HG03135 (cell line): ENCODE measurements at regions not wholly inside any gene's neighbourhood (a gene's known extent, or its start where the extent isn't known, plus 50 kb on each side); places are given as distances from the start of the nearest gene placed in this dataset.

Experiments used
- ATAC-seq: cut with Tn5 transposase; IDR thresholded peaks from one replicate; pipeline ENCODE4 v1.9.1; 2021; ENCODE audit warnings: mild to moderate bottlenecking, moderate library complexity; ENCODE audit not compliant: unreplicated experiment

DNA sequence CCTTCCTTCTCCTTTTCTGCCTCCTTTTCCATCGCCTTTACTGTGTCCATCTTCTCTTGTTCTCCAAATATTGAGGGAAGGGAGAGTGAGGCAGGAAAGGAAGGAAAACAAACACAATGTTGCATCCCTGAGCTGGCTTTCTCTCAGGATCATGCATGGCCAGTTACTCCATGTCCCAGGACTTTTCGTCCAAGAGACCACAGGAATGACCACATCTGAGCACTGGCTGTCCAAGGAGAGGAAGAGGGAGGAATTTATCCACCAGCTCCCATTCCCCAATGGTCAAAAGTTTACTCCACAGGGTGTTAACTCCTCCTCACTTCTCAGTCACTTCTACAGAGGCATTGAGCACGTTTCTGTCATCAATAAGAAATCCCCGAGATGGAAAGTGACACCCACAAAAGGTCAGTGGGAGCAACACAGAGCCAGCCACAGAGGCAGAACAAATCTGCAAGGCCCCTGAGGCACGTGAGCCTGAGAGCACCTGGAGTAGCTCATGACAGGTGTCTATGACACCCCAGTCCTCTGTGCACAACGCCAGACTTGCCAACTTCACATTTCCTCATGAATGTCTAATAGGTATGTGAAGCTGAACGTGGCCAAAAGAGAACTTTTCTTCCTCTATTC, 177.3 kb upstream of the NUDT4 start:
- no peak for ATAC-seq

- ATAC-seq = no peak
Observed at GRCh38 chr12:93201990-93202389, 175.7 kb upstream of the NUDT4 start.

- ATAC-seq = no peak
Observed at GRCh38 chr12:93202688-93203087, 175.0 kb upstream of the NUDT4 start.

- no peak for ATAC-seq
Observed at GRCh38 chr12:93203361-93203760, 174.4 kb upstream of the NUDT4 start.

DNA sequence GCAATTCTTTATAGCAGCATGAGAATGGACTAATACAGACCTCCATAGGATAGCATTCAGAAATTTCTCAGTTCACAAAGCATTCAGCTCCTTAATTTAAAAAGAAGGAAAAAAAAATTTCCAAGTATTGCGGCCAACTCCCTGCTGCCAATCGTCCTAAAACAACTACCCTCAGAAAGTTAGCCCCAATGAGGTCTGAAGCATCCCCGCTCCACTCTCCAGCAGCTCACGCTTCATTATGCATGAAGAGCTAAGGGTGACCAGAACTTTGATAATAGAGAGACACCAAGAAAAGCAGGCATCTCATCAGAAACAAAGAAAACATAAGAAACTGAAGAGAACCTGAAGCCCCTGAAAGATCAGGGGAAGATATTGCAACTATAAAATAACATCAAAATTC, 172.8 kb upstream of the NUDT4 start:
- ATAC-seq = no peak

DNA sequence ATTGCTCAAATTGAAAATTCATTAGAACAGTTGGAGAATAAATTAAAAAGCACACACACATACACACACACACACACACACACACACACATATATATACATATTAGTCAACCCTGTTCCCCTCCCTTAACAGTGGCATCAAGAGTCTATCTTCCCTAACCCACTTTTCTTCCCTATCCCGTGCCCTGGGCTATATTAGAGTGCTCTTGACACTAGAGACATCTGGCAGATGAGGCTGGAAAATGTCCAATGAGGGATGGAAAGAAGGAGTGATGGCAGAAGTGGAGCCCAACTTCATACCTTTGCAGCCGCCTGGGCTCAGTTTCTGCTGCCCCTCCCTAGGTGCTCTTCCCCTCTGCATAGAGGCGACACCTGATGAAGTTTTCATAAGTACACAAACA, 172.4 kb upstream of the NUDT4 start:
- no peak for ATAC-seq

DNA sequence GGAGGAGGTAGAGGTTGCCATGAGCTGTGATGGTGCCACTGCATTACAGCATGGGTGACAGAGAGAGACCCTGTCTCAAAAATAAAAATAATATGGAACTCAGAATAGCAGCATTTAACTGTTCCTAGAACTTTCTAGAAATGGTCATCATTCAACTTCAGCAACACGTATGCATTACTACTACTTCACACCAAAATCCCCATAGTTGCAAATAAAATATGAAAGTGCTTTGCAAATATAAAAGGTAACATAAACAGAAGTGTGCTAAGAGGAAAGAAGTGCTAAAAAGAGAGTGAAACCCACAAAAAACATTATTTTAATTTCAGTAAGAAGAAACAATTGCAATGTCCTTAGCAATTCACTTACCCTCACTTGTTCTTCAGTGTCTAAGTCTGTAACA, 169.7 kb upstream of the NUDT4 start:
- ATAC-seq = no peak

DNA sequence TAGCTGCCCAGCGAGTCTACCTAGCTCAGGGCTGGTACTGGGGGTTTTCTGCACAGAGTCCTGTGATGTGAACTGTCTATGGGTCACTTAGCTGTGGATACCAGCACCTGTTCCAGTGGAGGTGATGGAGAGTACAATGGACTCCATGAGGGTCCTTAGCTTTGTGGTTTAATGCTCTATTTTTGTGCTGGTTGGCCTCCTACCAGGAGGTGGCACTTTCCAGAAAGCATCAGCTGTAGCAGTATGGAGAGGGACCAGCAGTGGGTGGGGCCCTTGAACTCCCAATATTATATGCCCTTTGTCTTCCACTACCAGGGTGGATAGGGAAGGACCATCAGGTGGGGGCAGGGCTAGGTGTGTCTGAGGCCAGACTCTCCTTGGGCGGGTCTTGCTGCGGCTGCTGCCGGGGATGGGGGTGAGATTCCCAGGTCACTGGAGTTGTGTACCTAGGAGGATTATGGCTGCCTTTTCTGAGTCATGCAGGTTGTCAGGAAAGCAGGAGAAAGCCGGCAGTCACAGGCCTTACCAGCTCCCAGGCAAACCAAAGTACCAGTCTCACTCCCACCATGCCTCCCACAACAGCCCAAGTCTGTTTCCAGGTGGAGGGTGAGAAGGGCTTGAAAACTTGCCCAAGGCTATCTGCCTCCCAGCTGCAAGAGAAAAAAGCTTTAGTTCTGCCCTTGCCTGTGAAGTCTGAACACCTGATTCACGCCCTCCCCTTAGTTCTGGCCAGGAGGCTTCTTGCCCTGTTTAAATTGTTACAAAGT, 163.0 kb upstream of the NUDT4 start:
- ATAC-seq = no peak

- no peak for ATAC-seq
Observed at GRCh38 chr12:93215290-93215678, 162.4 kb upstream of the NUDT4 start.

GRCh38 chr12:93219947-93220346, 157.8 kb upstream of the NUDT4 start:
- no peak for ATAC-seq

DNA sequence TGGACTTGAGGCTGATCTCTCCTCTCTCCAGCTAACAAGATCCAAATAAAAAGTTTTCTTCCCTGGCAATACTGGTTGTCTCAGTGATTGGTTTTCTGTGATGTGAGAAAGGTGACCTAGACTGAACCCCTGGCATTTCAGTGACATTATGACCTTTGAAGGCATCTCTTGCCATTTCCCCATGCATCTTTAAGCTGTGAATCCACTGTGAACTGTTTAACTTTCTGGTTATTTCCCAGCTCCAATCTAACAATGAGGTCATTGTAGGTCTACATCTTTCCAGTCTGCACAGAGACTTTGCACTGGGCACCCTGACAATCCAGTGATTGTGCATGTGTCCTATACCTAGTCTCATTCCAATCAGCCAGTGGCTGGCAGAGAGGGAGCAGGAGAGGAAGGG, 155.9 kb upstream of the NUDT4 start:
- ATAC-seq = no peak

- no peak for ATAC-seq
Observed at GRCh38 chr12:93223440-93224426, 154.0 kb upstream of the NUDT4 start.

DNA sequence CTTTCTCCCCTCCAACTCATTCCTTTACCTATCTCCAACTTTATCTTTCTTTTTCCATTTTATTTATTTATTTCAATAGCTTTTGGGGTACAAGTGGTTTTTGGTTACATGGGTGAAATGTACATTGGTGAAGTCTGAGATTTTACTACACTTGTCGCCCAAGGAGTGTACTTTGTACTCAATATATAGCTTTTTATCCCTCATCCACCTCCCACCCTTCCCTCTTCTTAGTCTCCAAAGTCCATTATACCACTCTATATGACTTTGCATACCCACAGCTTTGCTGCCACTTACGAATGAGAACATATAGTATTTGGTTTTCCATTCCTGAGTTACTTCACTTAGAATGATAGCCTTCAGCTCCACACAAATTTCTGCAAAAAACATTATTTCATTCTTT, 152.6 kb upstream of the NUDT4 start:
- ATAC-seq = no peak

DNA sequence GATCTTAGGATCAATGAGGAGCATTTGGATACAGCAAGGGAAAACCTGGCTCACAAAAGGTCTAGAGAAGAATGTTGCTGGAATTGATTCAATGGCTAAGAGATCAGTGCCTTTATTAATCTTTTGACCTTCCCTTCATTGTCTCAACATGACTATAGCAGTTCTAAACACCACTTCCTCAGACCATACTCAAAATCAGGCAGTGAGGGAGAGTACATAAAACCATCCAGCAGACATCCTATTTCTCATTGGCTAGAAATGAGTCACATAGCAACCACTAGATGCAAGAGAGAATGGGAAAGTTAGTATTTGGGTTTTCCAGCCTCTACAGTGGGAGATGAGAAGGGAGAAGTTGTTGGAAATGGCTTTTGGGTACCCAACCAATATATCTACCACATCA, 151.4 kb upstream of the NUDT4 start:
- no peak for ATAC-seq

GRCh38 chr12:93229494-93230325, 148.0 kb upstream of the NUDT4 start:
- no peak for ATAC-seq

DNA sequence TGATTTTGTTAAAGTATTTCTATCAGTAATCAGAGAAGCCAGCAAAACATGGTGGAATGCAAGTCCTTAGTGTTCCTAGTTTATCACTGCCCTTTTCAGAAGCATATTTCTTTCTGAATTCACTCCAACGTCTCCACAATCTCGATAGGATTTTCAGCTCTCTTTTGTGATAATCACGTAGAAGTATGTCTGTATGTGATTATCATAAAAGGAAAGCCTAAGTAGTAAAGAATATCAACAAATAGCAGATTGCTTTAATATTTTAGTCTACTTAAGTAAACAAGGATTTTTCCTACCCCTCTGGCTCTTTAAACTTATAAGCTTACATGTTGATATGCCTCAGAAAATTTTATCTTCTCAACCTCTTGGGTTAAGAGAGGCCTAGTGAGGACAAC, 147.4 kb upstream of the NUDT4 start:
- ATAC-seq = no peak

GRCh38 chr12:93231938-93232337, 145.8 kb upstream of the NUDT4 start:
- ATAC-seq = no peak

- ATAC-seq = no peak
Observed at GRCh38 chr12:93234641-93235040, 143.1 kb upstream of the NUDT4 start.

GRCh38 chr12:93235881-93236280, 141.8 kb upstream of the NUDT4 start:
- no peak for ATAC-seq

- no peak for ATAC-seq
Observed at GRCh38 chr12:93237235-93237915, 140.3 kb upstream of the NUDT4 start.
